Neural cell (in vitro differentiated cells): ENCODE measurements at regions not wholly inside any gene's neighbourhood (a gene's known extent, or its start where the extent isn't known, plus 50 kb on each side); places are given as distances from the start of the nearest gene placed in this dataset.

Source experiments
- H2AFZ ChIP-seq: fragments of 200-600, 300-800 bp; sonication (generic), shearing (Covaris generic); 2 replicates; pipeline ENCODE4 v1.6.0; 2014; ENCODE audit warnings: low read depth, mild to moderate bottlenecking, antibody characterized with exemption, low read length, moderate library complexity
- H3F3A ChIP-seq: fragments of 200-600 bp; shearing (Covaris generic); 2 replicates; pipeline ENCODE4 v1.6.1; 2016; ENCODE audit warnings: mild to moderate bottlenecking, moderate library complexity, mixed read lengths, antibody characterized with exemption, low read length; ENCODE audit not compliant: insufficient read depth, poor library complexity, severe bottlenecking
- H3K27ac ChIP-seq: fragments of 200-600, 300-800 bp; sonication (generic), shearing (Covaris generic); 2 replicates; pipeline ENCODE4 v1.5.1; 2014; ENCODE audit warnings: mild to moderate bottlenecking, low read length, moderate library complexity
- H3K27me3 ChIP-seq: fragments of 300-800, 200-600 bp; sonication (generic), shearing (Covaris generic); 2 replicates; pipeline ENCODE4 v1.6.0; 2014; ENCODE audit warnings: mild to moderate bottlenecking, low read depth, low read length, moderate library complexity; ENCODE audit not compliant: insufficient read depth
- H3K36me3 ChIP-seq: fragments of 300-800, 200-600 bp; sonication (generic), shearing (Covaris generic); 2 replicates; pipeline ENCODE4 v1.5.1; 2014; ENCODE audit warnings: mild to moderate bottlenecking, antibody characterized with exemption, low read length, moderate library complexity; ENCODE audit not compliant: insufficient read depth
- H3K4me2 ChIP-seq: fragments of 300-800, 200-600 bp; sonication (generic), shearing (Covaris generic); 2 replicates; pipeline ENCODE4 v1.6.0; 2014; ENCODE audit warnings: mild to moderate bottlenecking, low read length
- H3K4me3 ChIP-seq: fragments of 300-800, 200-600 bp; sonication (generic), shearing (Covaris generic); 2 replicates; pipeline ENCODE4 v1.5.1; 2014; ENCODE audit warnings: mild to moderate bottlenecking, low read length, moderate library complexity
- H3K79me2 ChIP-seq: fragments of 200-600 bp; shearing (Covaris generic); replicated peaks from 2 replicates; pipeline ENCODE4 v1.6.0; 2014; ENCODE audit warnings: mild to moderate bottlenecking, low read length, moderate library complexity; ENCODE audit not compliant: insufficient read depth
- H3K9ac ChIP-seq: fragments of 300-800, 200-600 bp; sonication (generic), shearing (Covaris generic); 2 replicates; pipeline ENCODE4 v1.6.1; 2016; ENCODE audit warnings: mild to moderate bottlenecking, low read length, mixed read lengths
- H3K9me2 ChIP-seq: fragments of 200-600 bp; shearing (Covaris generic); 2 replicates; pipeline ENCODE4 v1.6.1; 2016; ENCODE audit warnings: mild to moderate bottlenecking, low read length, mixed read lengths; ENCODE audit not compliant: insufficient read depth
- H3K9me3 ChIP-seq: fragments of 200-600, 300-800 bp; sonication (generic), shearing (Covaris generic); 2 replicates; pipeline ENCODE4 v1.6.1; 2016; ENCODE audit warnings: mild to moderate bottlenecking, mixed run types, low read length, moderate library complexity, mixed read lengths
- H4K20me1 ChIP-seq: fragments of 200-600 bp; shearing (Covaris generic); 2 replicates; pipeline ENCODE4 v1.6.1; 2016; ENCODE audit warnings: mild to moderate bottlenecking, mixed run types; ENCODE audit not compliant: insufficient read depth
- EP300 ChIP-seq: fragments of 450-650 bp; conservative IDR thresholded peaks from 2 replicates; pipeline ENCODE4 v1.6.1; 2014; ENCODE audit warnings: antibody characterized with exemption, mild to moderate bottlenecking, moderate library complexity; ENCODE audit not compliant: poor library complexity, severe bottlenecking
- EZH2 ChIP-seq: fragments of 200-600, 300-800 bp; shearing (Covaris generic), sonication (generic); IDR thresholded peaks from 2 replicates; pipeline ENCODE4 v1.6.1; 2014; ENCODE audit warnings: antibody characterized with exemption, low read length, borderline replicate concordance, mild to moderate bottlenecking; ENCODE audit not compliant: insufficient read depth, poor library complexity, severe bottlenecking
- MXI1 ChIP-seq: fragments of 450-650 bp; conservative IDR thresholded peaks from 2 replicates; pipeline ENCODE4 v1.6.1; 2014; ENCODE audit warnings: antibody characterized with exemption, mild to moderate bottlenecking; ENCODE audit not compliant: poor library complexity, severe bottlenecking
- POLR2AphosphoS5 ChIP-seq: IDR thresholded peaks from 2 replicates; pipeline ENCODE4 v1.6.1; 2012
- RAD21 ChIP-seq: fragments of 450-650 bp; conservative IDR thresholded peaks from 2 replicates; pipeline ENCODE4 v1.6.1; 2014; ENCODE audit warnings: antibody characterized with exemption, mild to moderate bottlenecking, moderate library complexity
- REST ChIP-seq: IDR thresholded peaks from 2 replicates; pipeline ENCODE4 v1.6.1; 2012; ENCODE audit warnings: borderline replicate concordance
- SMC3 ChIP-seq: fragments of 450-650 bp; conservative IDR thresholded peaks from 2 replicates; pipeline ENCODE4 v1.6.1; 2014; ENCODE audit warnings: antibody characterized with exemption, mild to moderate bottlenecking, moderate library complexity; ENCODE audit not compliant: poor library complexity
- TAF1 ChIP-seq: IDR thresholded peaks from 2 replicates; pipeline ENCODE4 v1.6.1; 2012; ENCODE audit warnings: low read depth
- TF ChIP-seq, protein P1 (sequence below): fragments of 450-650 bp; IDR thresholded peaks from 2 replicates; pipeline ENCODE4 v1.5.1; 2014; ENCODE audit warnings: antibody characterized with exemption, mild to moderate bottlenecking, moderate library complexity; ENCODE audit not compliant: poor library complexity, severe bottlenecking

DNA sequence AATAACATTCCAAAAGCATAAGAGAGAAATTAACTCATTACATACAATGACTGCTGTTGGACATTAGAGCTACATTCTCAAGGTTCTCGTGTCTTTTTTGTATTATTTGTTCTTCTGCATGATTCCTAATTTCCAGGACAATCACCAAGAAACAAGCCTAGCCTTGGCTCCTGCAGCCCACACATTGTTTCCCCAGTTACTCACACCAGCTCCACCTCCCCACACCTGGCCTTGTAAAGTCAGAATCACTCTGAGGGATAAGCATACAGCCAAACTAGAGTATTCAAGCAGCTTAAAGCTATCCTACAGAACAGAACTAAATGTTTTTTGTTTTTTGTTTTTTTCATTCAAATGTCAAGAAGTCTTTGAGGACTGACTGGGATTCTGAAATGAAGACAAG is 189.2 kb downstream of the HINT1 start:
- H4K20me1 ChIP-seq: no peaks in the 10 kb centered on the region
- H3F3A ChIP-seq: no peaks in the 10 kb centered on the region
- TF ChIP-seq SMC3 (no peak), EZH2 (no peak), MXI1 (no peak), EP300 (no peak), POLR2AphosphoS5 (no peak), REST (no peak), TAF1 (no peak), RAD21 (no peak)
- TF ChIP-seq, protein P1, sequence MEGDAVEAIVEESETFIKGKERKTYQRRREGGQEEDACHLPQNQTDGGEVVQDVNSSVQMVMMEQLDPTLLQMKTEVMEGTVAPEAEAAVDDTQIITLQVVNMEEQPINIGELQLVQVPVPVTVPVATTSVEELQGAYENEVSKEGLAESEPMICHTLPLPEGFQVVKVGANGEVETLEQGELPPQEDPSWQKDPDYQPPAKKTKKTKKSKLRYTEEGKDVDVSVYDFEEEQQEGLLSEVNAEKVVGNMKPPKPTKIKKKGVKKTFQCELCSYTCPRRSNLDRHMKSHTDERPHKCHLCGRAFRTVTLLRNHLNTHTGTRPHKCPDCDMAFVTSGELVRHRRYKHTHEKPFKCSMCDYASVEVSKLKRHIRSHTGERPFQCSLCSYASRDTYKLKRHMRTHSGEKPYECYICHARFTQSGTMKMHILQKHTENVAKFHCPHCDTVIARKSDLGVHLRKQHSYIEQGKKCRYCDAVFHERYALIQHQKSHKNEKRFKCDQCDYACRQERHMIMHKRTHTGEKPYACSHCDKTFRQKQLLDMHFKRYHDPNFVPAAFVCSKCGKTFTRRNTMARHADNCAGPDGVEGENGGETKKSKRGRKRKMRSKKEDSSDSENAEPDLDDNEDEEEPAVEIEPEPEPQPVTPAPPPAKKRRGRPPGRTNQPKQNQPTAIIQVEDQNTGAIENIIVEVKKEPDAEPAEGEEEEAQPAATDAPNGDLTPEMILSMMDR: no peak
- no peaks in the 10 kb centered on the region for H3K36me3 ChIP-seq
- no peaks in the 10 kb centered on the region for H3K9me2 ChIP-seq
- no peaks in the 10 kb centered on the region for H3K9me3 ChIP-seq
- no peak overlapping the region for H3K4me3 ChIP-seq
- no peak overlapping the region for H2AFZ ChIP-seq
- H3K4me2 ChIP-seq: no peak overlapping the region
- no peaks in the 10 kb centered on the region for H3K27me3 ChIP-seq
- no peaks in the 10 kb centered on the region for H3K79me2 ChIP-seq
- no peak overlapping the region for H3K27ac ChIP-seq
- no peak overlapping the region for H3K9ac ChIP-seq

GRCh38 chr5:130975299-130975698 is 189.8 kb downstream of the HINT1 start:
- Histone ChIP-seq H2AFZ (no peak overlapping the region), H3K4me2 (no peak overlapping the region)

More at GRCh38 chr5:130975299-130975698, 189.8 kb downstream of the HINT1 start:
- no peaks in the 10 kb centered on the region for H3K9me2 ChIP-seq
- TF ChIP-seq EZH2 (no peak), POLR2AphosphoS5 (no peak)
- TF ChIP-seq, protein P1: no peak
- no peaks in the 10 kb centered on the region for H3K36me3 ChIP-seq
- H3F3A ChIP-seq: no peaks in the 10 kb centered on the region
- no peaks in the 10 kb centered on the region for H3K79me2 ChIP-seq
- H3K27me3 ChIP-seq: no peaks in the 10 kb centered on the region
- no peaks in the 10 kb centered on the region for H3K9me3 ChIP-seq
- H4K20me1 ChIP-seq: no peaks in the 10 kb centered on the region
- no peak overlapping the region for H3K4me3 ChIP-seq
- no peak overlapping the region for H3K27ac ChIP-seq
- H3K9ac ChIP-seq: no peak overlapping the region
